Tibial nerve (tissue), 4 donors: ENCODE measurements at regions not wholly inside any gene's neighbourhood (a gene's known extent, or its start where the extent isn't known, plus 50 kb on each side); places are given as distances from the start of the nearest gene placed in this dataset.

Source experiments
- CTCF ChIP-seq, 5 experiments: fragments of 200-600 bp in 3 of 5; fragments of 450-650 bp in 2 of 5; sonication (generic) in 3 of 5; IDR thresholded peaks; one replicate each; pipeline ENCODE4 v1.5.1; 2016 to 2019; ENCODE audit warnings: antibody characterized with exemption in 5 of 5, mild to moderate bottlenecking in 3 of 5, moderate library complexity in 2 of 5
- EP300 ChIP-seq, 2 donors: sonication (generic); formaldehyde crosslinking; IDR thresholded peaks; one replicate each; pipeline ENCODE4 v1.6.1; 2017; ENCODE audit warnings: antibody characterized with exemption in 2 of 2, mild to moderate bottlenecking in 1 of 2
- POLR2A ChIP-seq, 2 donors: fragments of 450-650 bp; IDR thresholded peaks; one replicate each; pipeline ENCODE4 v1.6.1; 2017; ENCODE audit warnings: antibody characterized with exemption in 2 of 2, mild to moderate bottlenecking in 2 of 2, moderate library complexity in 2 of 2

GRCh38 chr2:396903-397302 lies 109.0 kb upstream of the ALKAL2 start:
- TF ChIP-seq EP300 (IDR thresholded peaks at IDR 0.05) (no peak), CTCF (IDR thresholded peaks at IDR 0.05) (no peak), POLR2A (IDR thresholded peaks at IDR 0.05) (no peak)
